Lung (tissue), 11 donors: ENCODE measurements at regions not wholly inside any gene's neighbourhood (a gene's known extent, or its start where the extent isn't known, plus 50 kb on each side); places are given as distances from the start of the nearest gene placed in this dataset.

Experiments used
- ATAC-seq: fragments of 200-7000 bp; cut with Tn5 transposase; one replicate; pipeline ENCODE4 v1.9.1; 2020; ENCODE audit warnings: moderate number of reproducible peaks; ENCODE audit not compliant: insufficient read depth, low FRiP score
- DNase-seq, 3 donors: peaks; one replicate each; pipeline ENCODE4 v3.0.0-alpha.2; 2013 to 2017
- H3K27ac ChIP-seq, 2 donors: one replicate each; pipeline ENCODE4 v1.5.1; 2013; ENCODE audit warnings: mild to moderate bottlenecking in 2 of 2, moderate library complexity in 2 of 2, control low read depth in 1 of 2, inconsistent platforms in 1 of 2, low read depth in 1 of 2, low read length in 1 of 2
- H3K27me3 ChIP-seq, 3 donors: one replicate each; pipeline ENCODE4 v1.5.1; 2013; ENCODE audit warnings: low read length in 2 of 3; ENCODE audit not compliant: control insufficient read depth in 3 of 3, insufficient read depth in 3 of 3
- H3K36me3 ChIP-seq, 4 donors: one replicate each; pipeline ENCODE4 v1.5.1; 2013; ENCODE audit warnings: low read length in 4 of 4, mild to moderate bottlenecking in 1 of 4, moderate library complexity in 1 of 4; ENCODE audit not compliant: control insufficient read depth in 4 of 4, insufficient read depth in 4 of 4
- H3K4me1 ChIP-seq, 5 donors: one replicate each; pipeline ENCODE4 v1.5.1; 2013; ENCODE audit warnings: low read length in 5 of 5, mild to moderate bottlenecking in 2 of 5, moderate library complexity in 1 of 5; ENCODE audit not compliant: control insufficient read depth in 5 of 5, insufficient read depth in 5 of 5
- H3K4me3 ChIP-seq: one replicate; pipeline ENCODE4 v1.5.1; 2013; ENCODE audit warnings: mild to moderate bottlenecking, control low read depth, moderate library complexity
- H3K9ac ChIP-seq, 2 donors: one replicate each; pipeline ENCODE4 v1.5.1; 2013; ENCODE audit warnings: low read length in 2 of 2, control low read depth in 1 of 2; ENCODE audit not compliant: insufficient read depth in 1 of 2
- H3K9me3 ChIP-seq, 4 donors: one replicate each; pipeline ENCODE4 v1.5.1; 2013; ENCODE audit warnings: low read length in 3 of 4, mild to moderate bottlenecking in 1 of 4, moderate library complexity in 1 of 4; ENCODE audit not compliant: control insufficient read depth in 4 of 4, insufficient read depth in 3 of 4
- CTCF ChIP-seq: IDR thresholded peaks from 2 replicates; pipeline ENCODE4 v1.5.1; 2012; ENCODE audit warnings: mild to moderate bottlenecking; ENCODE audit errors: control extremely low read depth, extremely low read depth
- WGBS, 2 donors: extraction: QIAGEN DNeasy Blood & Tissue Kit; methylation state at CpG; one replicate each; pipeline ENCODE4 v1.1.7; 2013; 5-methylcytosine and 5-hydroxymethylcytosine counted together
- donor health status: control.
- donor health status: control.
- donor health status: Bipolar disorder and iron deficiency.
- donor health status: healthy.
- donor health status: DM: yes; HTN: yes; CAD: no.

- no peak for DNase-seq
- TF ChIP-seq CTCF, result no peak
- ATAC-seq, result no peak
- WGBS, 2 donors, result 27 to 40% methylated on average over 6 of the region's 6 CpGs
- Histone ChIP-seq H3K4me3 (no peak overlapping the region), H3K4me1 (no peaks in the 10 kb centered on the region), H3K27ac (no peak overlapping the region), H3K27me3 (peaks cover 0 to 40% (median 33%) of the 10 kb centered on the region in 3 donors), H3K36me3 (no peaks in the 10 kb centered on the region), H3K9me3 (peaks cover 0 to 9% (median 0%) of the 10 kb centered on the region in 4 donors), H3K9ac (no peak overlapping the region)
Measured at GRCh38 chr5:3101561-3101960, 350.1 kb upstream of the IRX2 start.

- 28 to 38% methylated on average over 14 of the region's 14 CpGs for WGBS, 2 donors
Measured at GRCh38 chr5:3100921-3101551, 349.6 kb upstream of the IRX2 start.

GRCh38 chr5:3099954-3100353 lies 348.5 kb upstream of the IRX2 start:
- Histone ChIP-seq H3K9ac (no peak overlapping the region), H3K36me3 (no peaks in the 10 kb centered on the region), H3K27ac (no peak overlapping the region), H3K27me3 (peaks cover 0 to 29% (median 22%) of the 10 kb centered on the region in 3 donors), H3K4me3 (no peak overlapping the region), H3K9me3 (peaks cover 0 to 9% (median 0%) of the 10 kb centered on the region in 4 donors), H3K4me1 (no peaks in the 10 kb centered on the region)
- no peak for TF ChIP-seq CTCF
- WGBS, 2 donors, result 74% methylated on average over 6 of the region's 6 CpGs
- DNase-seq (no peak), ATAC-seq (no peak)

More at GRCh38 chr5:3100921-3101551, 349.6 kb upstream of the IRX2 start:
- Histone ChIP-seq H3K36me3 (no peaks in the 10 kb centered on the region), H3K27me3 (peaks cover 0 to 40% (median 33%) of the 10 kb centered on the region in 3 donors), H3K9me3 (peaks cover 0 to 9% (median 0%) of the 10 kb centered on the region in 4 donors), H3K9ac (no peak overlapping the region), H3K4me1 (no peaks in the 10 kb centered on the region), H3K27ac (no peak overlapping the region), H3K4me3 (no peak overlapping the region)
- DNase-seq (no peak), ATAC-seq (no peak)
- TF ChIP-seq CTCF, result no peak

- no peaks in the 10 kb centered on the region for H3K4me1 ChIP-seq
- TF ChIP-seq CTCF, result no peak
- DNase-seq (no peak), ATAC-seq (no peak)
- H3K36me3 ChIP-seq, result no peaks in the 10 kb centered on the region
- peaks cover 0 to 26% (median 18%) of the 10 kb centered on the region in 3 donors for H3K27me3 ChIP-seq
- H3K27ac ChIP-seq, result no peak overlapping the region
- WGBS, 2 donors, result 87 to 90% methylated on average over 14 of the region's 14 CpGs
- H3K9me3 ChIP-seq, result peaks cover 0 to 10% (median 0%) of the 10 kb centered on the region in 4 donors
- no peak overlapping the region for H3K9ac ChIP-seq
- H3K4me3 ChIP-seq, result no peak overlapping the region
Measured at GRCh38 chr5:3099526-3099925, 348.0 kb upstream of the IRX2 start.
